Activated T-cell treated with anti-CD3 and anti-CD28 coated beads for 48 hours (primary cell): ENCODE measurements at regions not wholly inside any gene's neighbourhood (a gene's known extent, or its start where the extent isn't known, plus 50 kb on each side); places are given as distances from the start of the nearest gene placed in this dataset.
"Not testable (repeated sequence)": the region's sequence is repeated elsewhere in the genome, so short reads cannot be mapped to it uniquely, and the experiment has no call there.

Source experiments
- DNase-seq: peaks from one replicate; pipeline ENCODE4 v3.0.0-alpha.2; 2020; ENCODE audit warnings: low read depth

DNA sequence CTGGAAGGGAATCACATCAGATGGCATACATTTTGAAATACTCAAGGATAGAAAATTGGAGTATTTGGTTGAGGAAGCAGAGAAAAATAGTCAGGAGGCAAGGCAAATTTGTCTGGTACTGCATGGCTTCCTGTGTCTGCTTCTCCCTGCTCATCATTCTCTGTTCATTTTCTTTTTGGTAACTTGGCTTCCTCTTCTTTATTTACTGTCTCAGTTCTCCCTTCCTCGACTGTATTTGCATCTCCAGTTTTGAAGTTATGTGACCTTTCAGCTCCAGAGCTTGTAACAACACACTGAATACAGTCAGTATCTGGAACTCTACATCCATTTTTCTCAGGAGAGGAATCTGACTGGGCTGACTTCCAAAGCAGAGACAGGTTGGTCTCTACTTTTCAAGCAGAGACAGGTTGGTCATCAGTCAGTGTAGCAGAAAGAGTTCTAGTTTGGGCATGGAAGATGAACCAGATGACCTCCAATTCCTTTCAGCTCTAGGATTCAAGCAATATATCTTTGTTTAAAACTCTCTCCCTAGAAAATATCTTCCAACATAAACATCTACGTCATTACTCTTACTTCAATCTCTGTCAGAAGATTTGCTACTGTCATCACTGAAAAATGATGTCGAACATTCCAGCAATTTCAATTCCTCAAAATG, 571.2 kb downstream of the ADGRL2 start:
- no peak for DNase-seq

DNA sequence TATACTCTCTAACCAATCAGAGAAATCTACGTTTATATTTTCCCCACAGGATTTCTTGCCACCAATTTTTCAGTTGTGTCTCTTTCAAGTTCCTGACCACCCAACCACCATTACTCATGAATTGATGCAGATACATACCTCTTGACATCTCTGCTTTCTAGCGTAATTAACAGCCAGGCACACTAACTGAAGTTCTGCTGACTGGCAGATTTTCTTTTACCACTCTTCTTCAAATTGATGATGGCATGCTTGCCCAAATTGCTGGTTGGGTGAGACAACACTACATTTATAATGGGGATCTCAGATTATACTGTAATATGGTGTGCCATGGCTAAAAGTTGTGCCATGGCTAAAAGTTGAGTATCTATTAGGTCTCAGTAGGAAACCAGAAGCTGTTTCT, 566.7 kb downstream of the ADGRL2 start:
- DNase-seq, result no peak

DNA sequence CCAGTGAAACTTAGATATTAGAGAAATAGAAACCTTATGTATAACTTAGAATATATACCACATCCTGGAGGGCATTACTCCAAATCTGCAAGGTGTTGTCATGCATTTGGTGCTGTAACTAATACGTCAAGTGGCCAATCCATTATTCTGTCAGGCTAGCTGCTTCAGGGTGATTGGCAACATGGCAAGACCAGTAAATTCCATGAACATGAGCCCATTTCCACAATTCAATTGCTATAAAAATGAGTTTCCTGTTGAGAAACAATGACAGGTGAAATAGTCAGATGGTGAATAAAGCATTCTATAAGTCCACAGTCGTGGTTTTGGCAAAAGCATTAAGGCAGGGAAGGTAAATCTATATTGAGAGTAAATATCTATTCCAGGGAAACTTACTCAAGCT, 566.0 kb downstream of the ADGRL2 start:
- DNase-seq, result no peak

DNA sequence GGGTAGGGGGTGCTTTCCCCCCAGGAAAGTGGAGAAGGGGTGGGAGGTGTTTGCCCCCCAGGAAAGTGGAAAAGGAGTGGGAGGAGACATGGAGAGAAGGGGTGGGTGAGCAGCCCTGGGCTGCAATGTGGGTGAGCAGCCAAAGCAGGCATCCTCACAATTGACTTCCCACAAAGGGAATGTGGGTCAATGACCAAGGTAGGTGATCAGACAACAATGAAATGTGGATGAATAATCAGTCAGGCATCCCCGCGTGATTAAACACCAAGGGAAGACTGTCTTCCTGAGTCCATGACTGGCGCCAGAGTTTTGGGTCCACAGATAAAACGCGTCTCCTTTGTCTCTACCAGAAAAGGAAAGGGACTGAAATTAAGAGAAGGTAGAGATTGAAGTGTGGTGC, 558.8 kb downstream of the ADGRL2 start:
- DNase-seq, result not testable (repeated sequence)

DNA sequence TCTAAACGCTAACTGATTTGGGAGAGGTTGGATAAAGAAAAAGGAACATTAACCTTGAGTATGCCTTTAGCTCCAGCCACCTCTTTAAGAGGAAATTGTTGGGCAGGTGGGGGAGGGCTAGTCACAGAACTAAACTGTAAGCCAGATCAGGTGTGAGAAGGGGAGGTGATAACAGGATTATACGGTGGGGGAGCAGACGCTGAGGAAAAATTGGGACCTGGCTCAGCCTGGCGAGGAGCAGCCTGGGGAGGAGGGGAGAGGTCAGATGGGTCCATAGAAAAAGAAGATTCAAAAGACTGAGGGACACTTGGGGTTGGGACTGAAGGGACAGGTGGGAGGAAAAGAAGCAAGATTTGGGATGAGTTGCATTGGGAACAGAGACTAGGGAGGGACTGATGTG, 558.0 kb downstream of the ADGRL2 start:
- DNase-seq, result not testable (repeated sequence)

DNA sequence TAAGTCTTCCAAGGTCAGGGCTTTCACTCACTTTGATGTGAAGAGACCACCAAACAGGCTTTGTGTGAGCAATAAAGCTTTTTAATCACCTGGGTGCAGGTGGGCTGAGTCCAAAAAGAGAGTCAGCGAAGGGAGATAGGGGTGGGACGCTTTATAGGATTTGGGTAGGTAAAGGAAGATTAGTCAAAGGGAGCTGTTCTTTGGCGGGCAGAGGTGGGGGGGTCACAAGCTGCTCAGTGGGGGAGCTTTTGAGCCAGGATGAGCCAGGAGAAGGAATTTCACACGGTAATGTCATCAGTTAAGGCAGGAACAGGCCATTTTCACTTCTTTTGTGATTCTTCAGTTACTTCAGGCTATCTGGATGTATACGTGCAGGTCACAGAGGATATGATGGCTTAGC, 553.8 kb downstream of the ADGRL2 start:
- DNase-seq, result not testable (repeated sequence)

DNA sequence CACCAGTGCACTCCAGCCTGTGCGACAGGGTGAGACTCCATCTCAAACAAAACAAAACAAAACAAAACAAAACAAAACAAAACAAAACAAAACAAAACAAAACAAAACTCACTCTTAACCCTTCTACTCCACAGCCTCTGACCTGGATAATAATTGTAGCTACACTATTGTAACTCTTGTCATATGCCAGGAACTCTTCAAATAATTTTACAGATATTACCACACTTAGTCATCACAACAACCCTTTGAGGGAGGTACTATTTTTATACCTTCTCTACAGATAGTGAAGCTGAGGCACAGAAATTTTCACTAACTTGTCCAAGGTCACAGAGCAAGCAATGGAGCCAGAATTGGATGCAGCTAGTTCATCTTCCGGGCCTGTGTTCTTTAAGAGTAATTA, 547.8 kb downstream of the ADGRL2 start:
- DNase-seq, result no peak

DNA sequence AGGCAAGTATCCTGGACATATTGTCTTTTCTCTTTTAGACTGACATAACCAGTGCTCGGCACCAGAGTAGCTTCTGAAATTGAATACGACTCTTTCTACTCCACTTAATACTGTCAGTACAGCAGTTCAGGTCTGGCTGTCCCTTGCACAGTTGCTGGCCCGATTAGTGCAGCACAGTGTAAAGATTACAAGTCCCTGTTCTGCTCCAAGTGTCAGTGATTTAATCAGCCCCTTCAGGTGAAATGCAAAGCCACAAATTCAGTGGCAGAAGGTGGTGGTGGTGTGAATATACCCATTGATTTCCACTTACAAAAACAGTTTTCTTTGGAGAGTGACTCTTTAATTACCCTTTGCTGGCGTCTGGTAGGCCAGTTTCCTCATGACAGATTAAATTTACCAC, 545.4 kb downstream of the ADGRL2 start:
- no peak for DNase-seq

DNA sequence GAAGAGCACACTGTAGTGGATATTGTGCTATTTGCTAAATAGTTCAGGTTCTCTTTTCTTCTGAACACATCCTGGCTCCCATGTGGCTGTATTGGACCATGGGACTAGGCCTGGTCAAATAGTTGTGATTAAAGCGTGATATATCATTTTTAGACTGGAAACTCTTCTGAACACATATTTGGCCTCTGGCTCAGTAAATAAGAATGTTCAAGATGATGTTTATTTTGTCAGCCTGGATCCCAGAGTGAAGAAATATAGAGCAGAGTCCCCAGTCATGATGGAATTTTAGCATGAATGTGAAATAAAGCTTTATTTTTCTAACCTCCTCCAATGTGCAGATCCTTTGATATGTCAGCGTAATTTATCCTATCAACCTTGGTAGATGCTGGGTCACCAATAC, 542.6 kb downstream of the ADGRL2 start:
- no peak for DNase-seq

DNA sequence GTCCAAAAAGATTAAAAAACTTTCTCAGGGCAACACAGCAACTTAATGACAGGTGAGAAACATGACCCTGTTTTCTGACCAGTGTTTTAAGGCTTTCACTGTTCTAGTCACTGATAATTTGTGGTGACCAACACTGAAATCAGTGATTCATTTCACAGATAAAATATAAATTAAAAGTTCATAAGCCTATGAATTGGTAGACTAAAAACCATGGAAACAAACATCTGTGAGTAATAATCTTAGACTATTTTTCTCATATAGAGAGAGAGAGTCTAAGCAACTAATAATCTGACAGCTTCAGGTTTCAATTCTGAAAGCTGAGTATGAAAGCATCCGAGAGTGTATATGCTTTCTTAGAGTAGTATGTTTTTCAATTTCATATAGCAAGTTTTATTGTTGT, 536.9 kb downstream of the ADGRL2 start:
- DNase-seq, result no peak

DNA sequence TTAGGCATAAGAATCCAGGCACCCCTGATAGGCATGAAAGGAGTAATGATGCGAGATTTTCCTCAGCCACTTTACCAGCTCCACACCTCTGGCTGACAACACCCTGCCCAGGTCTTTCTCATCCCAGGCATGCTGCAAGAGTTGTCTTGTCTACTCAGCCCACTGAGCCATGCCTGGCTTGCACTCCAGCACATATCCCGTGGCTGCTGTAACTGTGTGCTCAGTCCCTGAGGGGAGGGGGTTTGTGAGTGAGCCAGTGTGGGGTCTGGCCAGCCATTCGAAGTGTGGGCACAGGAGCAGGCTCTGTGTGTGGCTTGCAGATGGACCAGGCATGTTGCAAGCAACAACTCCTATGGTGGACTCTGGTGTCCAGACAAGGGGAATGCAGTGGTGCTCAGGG, 529.6 kb downstream of the ADGRL2 start:
- DNase-seq, result no peak

DNA sequence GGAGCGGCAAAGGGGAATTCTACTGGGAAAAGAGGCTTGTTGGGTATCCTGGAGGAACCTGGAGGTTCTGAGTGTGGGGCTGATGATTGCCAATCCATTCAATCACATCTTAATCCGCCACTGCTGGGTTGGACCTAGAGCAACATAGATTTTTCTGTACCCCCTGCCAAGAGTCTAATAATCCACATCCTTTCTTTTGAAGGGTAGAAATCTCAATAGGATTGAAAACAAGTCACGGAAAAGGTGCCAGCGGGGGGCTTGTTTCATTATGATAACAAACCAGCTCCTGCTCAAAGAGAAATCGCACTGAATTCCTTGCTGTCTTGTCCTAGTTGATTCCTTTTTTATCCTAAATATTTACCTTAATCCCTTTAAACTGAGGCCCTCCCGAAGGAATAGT, 528.5 kb downstream of the ADGRL2 start:
- DNase-seq, result no peak

DNA sequence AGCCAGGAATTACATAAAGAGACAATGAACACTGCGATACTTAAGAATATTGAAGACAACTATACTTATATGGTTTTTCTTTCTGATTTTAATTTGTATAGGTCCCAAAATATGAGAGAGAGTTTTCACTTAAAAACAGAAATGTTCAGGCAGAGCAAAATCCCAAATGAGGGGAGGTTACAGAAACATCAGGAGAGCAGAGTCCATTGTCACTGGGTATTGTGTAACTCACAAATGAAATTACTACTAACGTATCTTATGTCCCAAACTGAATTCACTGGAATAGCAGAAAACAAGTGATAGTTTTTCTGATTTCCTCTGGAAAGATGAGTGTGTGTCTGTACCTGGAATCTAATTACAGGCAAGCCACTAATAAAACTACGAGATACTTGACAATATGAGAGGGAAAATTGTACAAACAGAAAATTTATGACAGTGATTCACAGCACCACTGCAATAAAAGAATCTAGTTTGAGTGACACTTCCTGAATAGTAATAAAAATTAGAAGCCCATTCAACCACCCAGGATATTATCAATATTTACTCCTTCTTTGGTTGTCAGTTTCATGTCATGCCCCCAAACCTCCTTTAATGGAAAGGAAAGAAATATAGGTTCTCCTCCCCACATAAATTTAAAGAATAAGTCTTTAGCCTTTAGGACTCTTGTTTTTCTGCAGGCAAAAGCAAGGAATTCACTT, 522.6 kb downstream of the ADGRL2 start:
- DNase-seq, result no peak

DNA sequence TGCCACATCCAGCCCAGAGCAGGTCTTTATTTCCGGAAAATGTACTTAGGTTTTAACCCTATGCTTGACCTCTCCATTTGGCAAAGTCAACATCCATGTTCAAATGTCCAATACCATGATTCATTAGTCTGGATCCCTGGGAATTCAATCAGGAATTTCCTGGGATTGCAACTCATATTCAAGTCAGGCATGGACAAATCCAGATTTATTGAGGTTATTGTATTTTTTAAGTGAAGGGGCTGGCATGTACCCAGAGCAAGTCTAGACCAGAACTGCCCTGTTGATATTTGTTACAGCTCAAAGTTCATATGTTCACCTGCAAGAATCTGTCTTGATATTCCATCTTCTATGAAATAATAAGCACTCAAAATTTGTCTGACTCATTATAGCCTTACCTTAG, 521.1 kb downstream of the ADGRL2 start:
- DNase-seq, result no peak

DNA sequence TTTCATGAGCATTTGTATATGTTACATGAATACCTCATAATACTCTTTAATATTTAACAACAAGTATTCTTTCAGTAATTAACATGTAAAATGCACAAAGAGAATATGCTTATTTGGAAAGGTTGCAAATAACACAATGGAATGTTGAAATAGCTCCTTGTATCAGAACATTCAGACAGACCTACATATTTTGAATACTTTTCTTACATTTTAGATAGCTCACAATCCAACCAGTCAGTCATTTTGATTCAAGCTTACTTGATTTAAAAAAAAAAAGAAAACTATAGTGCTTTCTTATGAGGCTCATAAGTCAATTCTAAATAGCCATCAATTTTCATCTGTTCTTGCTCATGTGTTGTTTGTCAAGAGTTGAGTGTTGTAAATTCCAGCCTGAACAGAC, 518.8 kb downstream of the ADGRL2 start:
- DNase-seq, result no peak

DNA sequence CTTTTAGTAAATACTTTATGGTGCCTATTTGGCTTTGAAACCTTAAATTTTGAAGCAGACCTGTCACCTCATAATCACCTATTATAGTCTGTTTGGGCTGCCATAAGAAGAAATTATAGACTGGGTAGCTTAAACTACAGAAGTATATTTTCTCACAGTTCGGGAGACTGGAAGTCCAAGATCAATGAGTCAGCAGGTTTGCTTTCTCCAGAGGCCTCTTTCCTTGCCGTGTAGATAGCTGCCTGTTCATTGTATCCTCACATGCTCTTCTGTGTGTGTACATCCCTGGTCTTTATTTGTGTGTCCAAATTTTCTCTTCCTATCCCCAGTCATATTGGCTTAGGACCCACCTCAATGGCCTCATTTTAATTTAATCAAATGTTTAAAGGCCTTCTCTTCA, 518.2 kb downstream of the ADGRL2 start:
- no peak for DNase-seq

DNA sequence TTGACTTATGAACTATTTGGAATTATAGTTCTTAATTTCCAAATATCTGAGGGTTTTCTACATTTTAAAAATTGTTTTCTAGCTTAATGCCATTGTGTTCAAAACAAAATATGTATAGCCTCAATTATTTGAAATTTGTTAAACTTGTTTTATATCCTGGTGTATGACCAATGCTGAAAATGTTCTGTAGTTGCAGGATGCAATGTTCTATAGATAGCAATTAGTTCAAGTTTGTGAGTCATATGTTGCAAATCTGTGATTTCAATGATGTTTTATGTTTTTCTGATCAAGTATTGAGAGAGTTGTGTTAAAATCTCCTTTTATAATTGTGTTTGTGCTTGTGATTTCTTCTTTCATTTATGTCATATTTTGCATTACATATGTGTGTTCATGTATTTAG, 517.5 kb downstream of the ADGRL2 start:
- no peak for DNase-seq

DNA sequence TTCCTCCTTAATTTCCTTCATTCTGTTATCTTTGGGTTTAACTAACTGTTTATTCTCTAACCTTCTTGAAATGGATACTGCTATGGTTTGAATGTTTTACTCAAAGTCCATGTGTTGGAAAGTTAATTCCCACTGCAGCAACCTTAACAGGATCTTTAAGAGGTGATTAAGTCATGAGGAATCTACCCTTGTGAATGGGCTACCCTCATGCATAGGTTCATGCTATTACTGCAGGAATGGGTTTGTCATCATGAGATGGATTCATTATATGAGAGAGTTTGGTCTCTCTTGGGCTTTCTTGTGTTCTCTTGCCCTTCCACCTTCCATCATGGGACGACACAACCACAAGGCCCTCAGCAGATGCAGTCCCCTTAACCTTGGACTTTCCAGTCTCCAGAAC, 516.9 kb downstream of the ADGRL2 start:
- no peak for DNase-seq

DNA sequence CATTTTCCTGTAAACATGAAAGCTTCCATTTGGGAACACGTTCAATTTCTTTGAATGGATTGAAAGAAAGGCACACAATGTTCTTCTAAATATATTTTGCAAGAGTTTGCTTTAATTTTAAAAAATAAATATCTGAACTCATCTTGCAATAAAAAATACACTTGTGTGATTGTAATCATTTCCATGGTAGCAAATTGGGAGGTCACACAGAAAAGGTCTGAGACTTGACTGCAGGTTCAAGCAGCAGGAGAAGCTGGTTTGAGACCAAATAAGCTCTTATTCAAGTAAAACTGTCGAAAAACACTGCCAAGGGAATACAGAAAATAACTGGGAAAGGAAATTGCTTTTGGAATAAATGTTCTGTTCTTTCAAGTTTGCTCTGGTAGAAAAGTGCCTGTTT, 498.9 kb downstream of the ADGRL2 start:
- DNase-seq, result no peak

DNA sequence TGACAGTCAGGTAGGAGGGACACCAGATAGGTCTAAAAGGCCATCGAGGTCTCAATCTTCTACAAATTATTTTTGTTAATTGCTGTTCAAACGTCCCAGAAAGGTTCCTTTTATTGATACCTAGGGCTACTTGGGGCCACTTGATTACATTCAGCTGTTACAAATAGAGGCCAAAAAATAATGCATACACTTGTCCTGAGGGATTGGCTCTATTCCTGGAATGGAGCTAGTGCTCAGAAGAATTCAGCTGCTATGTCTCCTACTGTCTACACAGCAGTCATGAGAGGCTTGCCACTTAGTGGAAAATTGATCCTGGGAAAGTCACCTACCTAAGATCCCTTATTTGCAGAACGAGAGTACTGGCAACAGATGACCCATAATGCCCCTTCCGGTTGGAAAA, 498.3 kb downstream of the ADGRL2 start:
- DNase-seq, result no peak

DNA sequence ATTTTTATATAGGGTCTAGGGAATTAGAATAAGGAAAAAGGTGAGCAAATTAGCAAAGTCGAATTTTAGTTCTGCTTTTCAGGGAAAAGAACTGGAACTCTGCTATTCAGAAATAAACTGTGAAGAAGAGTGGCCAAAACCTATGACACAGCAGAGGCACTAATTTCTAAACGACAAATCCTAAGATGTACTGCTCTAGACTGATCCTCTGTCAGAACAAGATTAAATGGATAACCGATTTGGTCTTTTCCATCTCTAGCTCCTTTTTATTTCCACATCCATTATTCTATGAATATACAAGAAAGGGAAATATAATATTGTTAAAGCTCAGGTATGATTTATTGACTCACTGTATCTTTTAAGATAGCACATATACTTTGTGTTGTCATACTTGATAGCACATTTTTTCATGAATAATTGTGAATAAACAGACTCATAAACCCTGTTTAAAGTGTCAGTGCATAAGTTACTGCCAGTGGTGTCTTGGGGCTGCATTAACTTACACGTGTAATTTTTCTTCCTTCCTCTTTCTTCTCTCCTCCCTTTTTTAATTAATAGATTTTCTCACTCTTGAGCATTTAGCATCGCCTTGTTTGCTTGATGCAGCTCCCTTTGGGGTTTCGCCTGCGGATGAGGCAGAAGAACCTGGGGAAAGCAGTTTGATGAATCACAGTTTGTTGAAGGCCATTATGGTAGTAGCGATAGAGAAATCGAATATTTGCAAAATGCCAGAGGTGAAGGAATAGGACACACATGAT, 496.6 kb downstream of the ADGRL2 start:
- no peak for DNase-seq

DNA sequence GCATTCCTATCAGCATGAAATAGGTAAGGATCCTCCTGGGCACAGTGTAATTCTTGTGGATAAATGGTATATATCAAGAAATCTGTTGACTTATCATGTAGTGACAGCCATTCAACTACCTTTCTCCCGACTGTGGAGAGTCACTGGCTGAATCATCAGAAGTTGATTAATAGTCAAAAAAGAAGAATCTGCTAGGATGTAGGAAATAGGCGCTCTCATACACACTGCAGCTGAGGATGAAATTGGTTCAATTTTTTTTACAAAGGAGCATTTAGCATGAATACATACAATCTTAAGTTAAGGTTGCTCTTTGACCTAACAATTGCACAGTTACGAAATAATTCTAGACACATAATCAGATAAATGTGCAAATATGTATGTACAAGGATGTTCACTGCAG, 486.8 kb downstream of the ADGRL2 start:
- DNase-seq, result no peak

DNA sequence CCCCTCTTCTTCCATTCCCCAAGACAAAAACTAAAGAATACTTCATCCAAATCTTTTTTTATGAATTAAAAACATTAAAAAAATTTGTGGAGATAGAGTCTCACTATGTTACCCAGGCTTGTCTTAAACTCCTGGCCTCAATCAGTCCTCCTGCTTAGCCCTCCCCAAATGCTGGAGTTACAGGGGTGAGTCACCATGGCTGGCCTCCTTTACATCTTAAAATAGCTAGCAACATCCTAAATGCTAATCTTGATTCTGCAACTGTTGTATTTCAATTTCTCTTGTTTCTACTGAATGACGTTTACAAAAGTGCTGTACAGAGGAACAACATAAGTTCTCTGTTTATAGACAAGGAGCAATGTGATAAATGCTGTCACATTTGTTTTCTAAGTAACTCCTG, 483.5 kb downstream of the ADGRL2 start:
- DNase-seq, result no peak
